GM23338 (cell line): ENCODE measurements at regions not wholly inside any gene's neighbourhood (a gene's known extent, or its start where the extent isn't known, plus 50 kb on each side); places are given as distances from the start of the nearest gene placed in this dataset.

Source experiments
- ATAC-seq: fragments of 200-7000 bp; cut with Tn5 transposase; 3 replicates; pipeline ENCODE4 v1.9.1; 2020
- DNase-seq: peaks from one replicate; pipeline ENCODE4 v3.0.0-alpha.2; 2015; ENCODE audit warnings: low spot score
- H2AFZ ChIP-seq: fragments of 200-600 bp; sonication (generic); 2 replicates; pipeline ENCODE4 v1.8.0; 2016; ENCODE audit warnings: antibody characterized with exemption, mild to moderate bottlenecking, moderate library complexity
- H3F3A ChIP-seq: fragments of 200-600 bp; sonication (generic); replicated peaks from 2 replicates; pipeline ENCODE4 v1.8.0; 2017; ENCODE audit warnings: antibody characterized with exemption, mixed run types, low read depth
- H3K27ac ChIP-seq: fragments of 200-600 bp; sonication (generic); 2 replicates; pipeline ENCODE4 v1.6.1; 2016; ENCODE audit warnings: low read depth
- H3K27me3 ChIP-seq: fragments of 200-600 bp; sonication (generic); 2 replicates; pipeline ENCODE4 v1.8.0; 2016; ENCODE audit warnings: mild to moderate bottlenecking, mixed run types, moderate library complexity; ENCODE audit not compliant: insufficient read depth
- H3K36me3 ChIP-seq: fragments of 200-600 bp; sonication (generic); 2 replicates; pipeline ENCODE4 v1.8.0; 2016; ENCODE audit warnings: mild to moderate bottlenecking; ENCODE audit not compliant: insufficient read depth
- H3K4me1 ChIP-seq: fragments of 200-600 bp; sonication (generic); 2 replicates; pipeline ENCODE4 v1.8.0; 2016; ENCODE audit warnings: mild to moderate bottlenecking, moderate library complexity; ENCODE audit not compliant: insufficient read depth
- H3K4me2 ChIP-seq: fragments of 200-600 bp; sonication (generic); 2 replicates; pipeline ENCODE4 v1.7.1; 2017; ENCODE audit warnings: mixed run types
- H3K4me3 ChIP-seq: fragments of 200-600 bp; sonication (generic); 2 replicates; pipeline ENCODE4 v1.6.1; 2016; ENCODE audit warnings: mixed run types
- H3K79me2 ChIP-seq: fragments of 200-600 bp; sonication (generic); replicated peaks from 2 replicates; pipeline ENCODE4 v1.8.0; 2017; ENCODE audit warnings: mild to moderate bottlenecking; ENCODE audit not compliant: insufficient read depth
- H3K9me2 ChIP-seq: fragments of 200-600 bp; sonication (generic); 2 replicates; pipeline ENCODE4 v1.8.0; 2017; ENCODE audit not compliant: insufficient read depth
- H4K20me1 ChIP-seq: fragments of 200-600 bp; sonication (generic); replicated peaks from 2 replicates; pipeline ENCODE4 v1.8.0; 2017; ENCODE audit warnings: mild to moderate bottlenecking; ENCODE audit not compliant: insufficient read depth
- H3K27ac Mint-ChIP-seq: 2 replicates; pipeline ENCODE4 v1.8.0; 2020; ENCODE audit warnings: inconsistent platforms, mild to moderate bottlenecking, moderate library complexity, mixed read lengths
- H3K27me3 Mint-ChIP-seq: 3 replicates; pipeline ENCODE4 v1.8.0; 2022; ENCODE audit warnings: low read depth, mild to moderate bottlenecking, moderate library complexity, mixed read lengths, inconsistent platforms; ENCODE audit not compliant: insufficient read depth, poor library complexity
- H3K36me3 Mint-ChIP-seq: 3 replicates; pipeline ENCODE4 v1.8.0; 2021; ENCODE audit warnings: low read depth, mild to moderate bottlenecking, inconsistent platforms, moderate library complexity, mixed read lengths
- H3K4me1 Mint-ChIP-seq: 3 replicates; pipeline ENCODE4 v1.8.0; 2020; ENCODE audit warnings: mild to moderate bottlenecking, inconsistent platforms, mixed read lengths
- H3K4me3 Mint-ChIP-seq: 3 replicates; pipeline ENCODE4 v1.8.0; 2021; ENCODE audit warnings: moderate library complexity, mild to moderate bottlenecking, inconsistent platforms, mixed read lengths
- H3K9me3 Mint-ChIP-seq: 3 replicates; pipeline ENCODE4 v1.8.0; 2020; ENCODE audit warnings: moderate library complexity, mild to moderate bottlenecking, inconsistent platforms, mixed read lengths
- CREB1 ChIP-seq: fragments of 250-450 bp; sonication (Bioruptor Pico); IDR thresholded peaks from 2 replicates; pipeline ENCODE4 v1.5.0; 2020; ENCODE audit warnings: low read depth, mild to moderate bottlenecking, moderate library complexity
- EZH2 ChIP-seq: fragments of 200-600 bp; sonication (generic); IDR thresholded peaks from one replicate; pipeline ENCODE4 v1.8.0; 2017; ENCODE audit warnings: antibody characterized with exemption, mild to moderate bottlenecking, low read depth; ENCODE audit not compliant: unreplicated experiment
- JUNB ChIP-seq: IDR thresholded peaks from one replicate; pipeline ENCODE4 v1.6.1; 2016; ENCODE audit warnings: antibody characterized with exemption; ENCODE audit not compliant: unreplicated experiment
- ZNF114 ChIP-seq: fragments of 250-450 bp; sonication (Bioruptor Pico); IDR thresholded peaks from 2 replicates; pipeline ENCODE4 v1.5.0; 2020; ENCODE audit warnings: mild to moderate bottlenecking, moderate library complexity
- ZNF462 ChIP-seq: fragments of 250-450 bp; sonication (Bioruptor Pico); IDR thresholded peaks from 2 replicates; pipeline ENCODE4 v1.5.0; 2020; ENCODE audit warnings: mild to moderate bottlenecking, moderate library complexity

- no peak for TF ChIP-seq ZNF462
- TF ChIP-seq JUNB: no peak
Observed at GRCh38 chr1:14118691-14119485, 418.9 kb downstream of the PRDM2 start (continued).

GRCh38 chr1:14120895-14121294 is 420.9 kb downstream of the PRDM2 start:
- Histone ChIP-seq H3K27me3 (no peaks in the 10 kb centered on the region), H3K4me3 (no peak overlapping the region), H3K9me2 (peaks cover 13% of the 10 kb centered on the region), H3K79me2 (no peaks in the 10 kb centered on the region), H3K27ac (no peak overlapping the region), H4K20me1 (no peaks in the 10 kb centered on the region), H3K4me2 (no peak overlapping the region), H3K4me1 (no peaks in the 10 kb centered on the region), H2AFZ (no peak overlapping the region), H3F3A (no peaks in the 10 kb centered on the region), H3K36me3 (no peaks in the 10 kb centered on the region)
- no peak for TF ChIP-seq CREB1
- TF ChIP-seq ZNF114: no peak
- TF ChIP-seq EZH2: no peak
- peaks cover 28% of the 10 kb centered on the region for H3K9me3 Mint-ChIP-seq
- H3K36me3 Mint-ChIP-seq: peaks cover 17% of the 10 kb centered on the region; the same call in 2 of the 3 replicates
- ATAC-seq: no peak
- H3K27ac Mint-ChIP-seq: no peak overlapping the region
- no peak for DNase-seq
- no peak overlapping the region for H3K4me3 Mint-ChIP-seq
- peaks cover 5% of the 10 kb centered on the region for H3K4me1 Mint-ChIP-seq
- H3K27me3 Mint-ChIP-seq: peaks cover 4% of the 10 kb centered on the region
